Urinary bladder (tissue), 3 donors: ENCODE measurements at regions not wholly inside any gene's neighbourhood (a gene's known extent, or its start where the extent isn't known, plus 50 kb on each side); places are given as distances from the start of the nearest gene placed in this dataset.

Source experiments
- DNase-seq: peaks from one replicate; pipeline ENCODE4 v3.0.0-alpha.2; 2015; ENCODE audit errors: extremely low spot score
- H3K27ac ChIP-seq: one replicate; pipeline ENCODE4 v1.5.1; 2013; ENCODE audit warnings: low read depth, mild to moderate bottlenecking, moderate library complexity
- H3K36me3 ChIP-seq: one replicate; pipeline ENCODE4 v1.6.1; 2013; ENCODE audit warnings: mild to moderate bottlenecking, moderate library complexity; ENCODE audit not compliant: insufficient read depth
- H3K4me1 ChIP-seq: one replicate; pipeline ENCODE4 v1.6.1; 2013; ENCODE audit warnings: mild to moderate bottlenecking, moderate library complexity; ENCODE audit not compliant: insufficient read depth
- H3K4me3 ChIP-seq: one replicate; pipeline ENCODE4 v1.5.1; 2013; ENCODE audit warnings: low read depth, low read length
- WGBS: extraction: QIAGEN DNeasy Blood & Tissue Kit; methylation state at CpG from one replicate; pipeline ENCODE4 v1.1.7; 2013; 5-methylcytosine and 5-hydroxymethylcytosine counted together
- donor health status: healthy with polysubstance abuse.
- donor health status: healthy.

GRCh38 chr13:106660746-106661625 lies 93.0 kb upstream of the ARGLU1 start:
- 89% methylated on average over 6 of the region's 6 CpGs for WGBS

GRCh38 chr13:106657104-106657503 lies 89.2 kb upstream of the ARGLU1 start:
- no peak for DNase-seq
- WGBS, result 45% methylated on average over 3 of the region's 3 CpGs
- Histone ChIP-seq H3K4me1 (no peaks in the 10 kb centered on the region), H3K27ac (no peak overlapping the region), H3K36me3 (no peaks in the 10 kb centered on the region), H3K4me3 (no peak overlapping the region)

More at GRCh38 chr13:106660746-106661625, 93.0 kb upstream of the ARGLU1 start:
- no peak overlapping the region for H3K4me3 ChIP-seq
- H3K27ac ChIP-seq, result no peak overlapping the region
- no peak for DNase-seq
- no peaks in the 10 kb centered on the region for H3K4me1 ChIP-seq
- no peaks in the 10 kb centered on the region for H3K36me3 ChIP-seq

DNA sequence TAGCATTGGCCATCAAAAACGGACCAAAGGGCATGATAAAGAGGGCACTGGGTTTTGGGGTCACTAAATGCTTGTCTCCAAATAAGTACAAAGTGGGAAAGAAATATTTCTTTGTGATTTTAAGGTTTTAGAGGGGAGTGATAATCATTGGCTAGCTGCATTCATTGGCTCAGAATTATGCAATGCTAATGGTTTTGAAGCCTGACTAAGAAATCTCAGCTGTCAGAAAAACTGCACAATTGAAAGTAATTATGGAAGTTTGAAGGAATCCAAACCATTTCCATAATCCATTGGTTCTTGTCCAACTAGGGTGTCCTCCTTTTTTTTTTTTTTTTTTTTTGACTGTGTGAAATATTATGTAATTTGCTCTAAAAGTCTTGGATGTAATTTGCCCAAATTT lies 88.2 kb upstream of the ARGLU1 start:
- WGBS, result 65% methylated on average over 1 of the region's 1 CpG
- no peaks in the 10 kb centered on the region for H3K4me1 ChIP-seq
- no peak overlapping the region for H3K4me3 ChIP-seq
- DNase-seq, result no peak
- no peak overlapping the region for H3K27ac ChIP-seq
- no peaks in the 10 kb centered on the region for H3K36me3 ChIP-seq

GRCh38 chr13:106651442-106651841 lies 83.5 kb upstream of the ARGLU1 start:
- DNase-seq, result no peak
- Histone ChIP-seq H3K27ac (no peak overlapping the region), H3K4me3 (no peak overlapping the region), H3K36me3 (no peaks in the 10 kb centered on the region), H3K4me1 (no peaks in the 10 kb centered on the region)
- WGBS, result 58% methylated on average over 3 of the region's 3 CpGs

GRCh38 chr13:106650690-106651205 lies 82.8 kb upstream of the ARGLU1 start:
- no peak for DNase-seq
- WGBS, result 93% methylated on average over 7 of the region's 7 CpGs
- Histone ChIP-seq H3K4me3 (no peak overlapping the region), H3K4me1 (no peaks in the 10 kb centered on the region), H3K27ac (no peak overlapping the region), H3K36me3 (no peaks in the 10 kb centered on the region)

DNA sequence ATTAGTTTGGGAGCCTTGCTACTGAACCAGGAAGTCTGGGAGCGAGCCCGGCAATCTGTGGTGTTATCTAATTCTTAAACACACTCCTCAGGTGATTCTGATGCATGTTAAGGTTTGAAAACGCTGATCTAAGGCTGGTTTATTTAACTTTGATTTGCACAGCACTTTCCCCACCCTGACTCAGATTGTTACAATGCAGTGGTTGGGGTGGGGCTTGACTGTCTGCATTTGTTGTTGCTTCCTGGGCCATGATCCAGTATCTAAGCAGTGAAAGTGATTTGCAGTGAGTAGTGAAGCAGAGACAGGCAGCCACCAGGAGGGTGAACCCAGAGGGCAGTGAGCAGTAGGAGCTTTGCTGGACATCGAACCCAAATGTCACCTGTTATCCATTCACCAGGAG lies 81.6 kb upstream of the ARGLU1 start:
- no peaks in the 10 kb centered on the region for H3K4me1 ChIP-seq
- no peak for DNase-seq
- H3K27ac ChIP-seq, result no peak overlapping the region
- 68% methylated on average over 4 of the region's 4 CpGs for WGBS
- H3K36me3 ChIP-seq, result no peaks in the 10 kb centered on the region
- H3K4me3 ChIP-seq, result no peak overlapping the region

GRCh38 chr13:106640515-106640914 lies 72.6 kb upstream of the ARGLU1 start:
- WGBS, result 96% methylated on average over 5 of the region's 5 CpGs
- Histone ChIP-seq H3K27ac (no peak overlapping the region), H3K4me3 (no peak overlapping the region), H3K4me1 (no peaks in the 10 kb centered on the region), H3K36me3 (no peaks in the 10 kb centered on the region)
- no peak for DNase-seq

DNA sequence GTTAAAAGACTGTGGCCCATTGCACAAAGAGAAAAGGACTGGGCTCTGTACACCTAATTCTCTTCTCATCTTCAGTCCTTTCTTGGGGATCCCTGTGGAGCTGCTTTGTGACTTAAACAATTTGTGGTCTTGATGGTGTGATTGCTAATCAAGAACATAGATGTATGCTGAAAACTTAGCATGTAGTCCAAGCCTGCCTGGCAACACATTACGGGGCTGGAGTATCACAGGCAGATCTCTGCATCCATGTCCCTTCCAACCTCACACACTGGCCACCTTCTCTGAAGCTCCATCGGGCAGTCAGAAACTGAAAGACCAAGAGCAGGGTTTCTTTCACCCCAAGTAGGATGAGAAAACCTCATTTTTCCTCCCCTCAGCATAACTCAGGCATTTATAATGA lies 69.6 kb upstream of the ARGLU1 start:
- Histone ChIP-seq H3K4me3 (no peak overlapping the region), H3K27ac (no peak overlapping the region), H3K4me1 (no peaks in the 10 kb centered on the region), H3K36me3 (no peaks in the 10 kb centered on the region)
- DNase-seq, result no peak
- WGBS, result 96% methylated on average over 2 of the region's 2 CpGs

- 83% methylated on average over 3 of the region's 3 CpGs for WGBS
Observed at GRCh38 chr13:106636492-106636891, 68.6 kb upstream of the ARGLU1 start.

DNA sequence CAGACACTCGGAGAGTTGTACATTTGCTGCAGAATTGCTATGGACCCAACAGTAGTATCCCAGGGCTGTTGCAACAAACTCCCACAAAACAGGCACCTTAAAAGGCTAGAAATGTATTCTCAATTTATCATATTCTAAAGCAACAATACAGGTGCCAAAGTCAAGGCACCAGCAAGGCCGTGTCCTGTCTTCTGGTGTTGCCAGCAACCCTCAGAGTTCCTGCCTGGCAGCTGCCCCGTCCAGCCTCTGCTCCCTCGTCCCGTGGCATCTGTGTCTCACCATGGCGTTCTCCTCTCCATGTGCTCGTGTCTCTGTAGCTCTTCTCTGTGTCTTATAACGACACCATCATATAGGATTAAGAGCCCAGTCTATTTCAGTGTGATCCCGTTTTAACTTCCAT lies 67.7 kb upstream of the ARGLU1 start:
- Histone ChIP-seq H3K36me3 (no peaks in the 10 kb centered on the region), H3K4me1 (no peaks in the 10 kb centered on the region), H3K4me3 (no peak overlapping the region), H3K27ac (no peak overlapping the region)
- DNase-seq, result no peak
- 93% methylated on average over 9 of the region's 9 CpGs for WGBS

More at GRCh38 chr13:106636492-106636891, 68.6 kb upstream of the ARGLU1 start:
- no peak for DNase-seq
- Histone ChIP-seq H3K4me3 (no peak overlapping the region), H3K27ac (no peak overlapping the region), H3K4me1 (no peaks in the 10 kb centered on the region), H3K36me3 (no peaks in the 10 kb centered on the region)

- H3K27ac ChIP-seq, result no peak overlapping the region
Observed at GRCh38 chr13:106633321-106633720, 65.4 kb upstream of the ARGLU1 start.

DNA sequence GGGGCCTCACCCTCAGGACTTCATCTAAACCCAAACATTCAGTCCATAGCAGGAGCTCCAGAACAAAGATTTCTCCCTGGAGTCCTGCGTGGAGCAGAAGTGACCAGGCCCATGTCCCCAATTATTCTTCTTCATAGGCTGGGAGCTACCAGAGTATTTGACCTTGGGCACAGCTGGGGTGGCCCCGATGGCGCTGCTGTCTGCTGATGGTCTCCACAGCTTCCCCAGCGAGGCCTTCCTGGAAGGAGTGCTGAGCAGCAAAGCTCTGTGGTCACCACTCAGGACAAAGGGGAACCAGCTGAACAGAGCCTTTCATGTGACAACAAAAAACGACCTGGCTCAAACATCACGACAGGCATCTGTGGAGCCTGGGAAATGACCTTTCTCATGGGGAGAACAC lies 62.7 kb upstream of the ARGLU1 start:
- 84% methylated on average over 6 of the region's 6 CpGs for WGBS
- Histone ChIP-seq H3K36me3 (no peaks in the 10 kb centered on the region), H3K27ac (no peak overlapping the region), H3K4me3 (no peak overlapping the region), H3K4me1 (no peaks in the 10 kb centered on the region)
- DNase-seq, result no peak

More at GRCh38 chr13:106633321-106633720, 65.4 kb upstream of the ARGLU1 start:
- WGBS, result 70% methylated on average over 5 of the region's 5 CpGs
- no peak overlapping the region for H3K4me3 ChIP-seq
- no peaks in the 10 kb centered on the region for H3K36me3 ChIP-seq
- DNase-seq, result no peak
- H3K4me1 ChIP-seq, result no peaks in the 10 kb centered on the region

DNA sequence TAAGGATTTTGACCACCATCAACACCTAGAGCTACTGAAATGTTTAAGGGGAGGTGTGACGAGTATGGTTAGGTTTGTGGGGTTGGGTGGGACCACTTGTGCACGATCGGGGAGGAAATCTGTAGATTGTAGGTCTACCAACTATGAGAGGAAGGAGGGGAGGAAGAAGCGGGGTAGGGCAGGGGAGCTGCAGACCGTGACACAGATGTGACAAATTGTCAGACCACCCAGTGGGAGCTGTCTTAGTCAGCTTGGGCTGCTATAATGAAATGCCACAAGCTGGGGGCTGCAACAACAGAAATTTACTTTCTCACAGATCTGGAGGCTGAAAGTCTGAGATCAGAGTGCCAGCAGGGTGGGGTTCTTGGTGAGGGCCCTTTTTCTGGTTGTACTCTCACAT lies 62.2 kb upstream of the ARGLU1 start:
- 84% methylated on average over 5 of the region's 5 CpGs for whole genome bisulfite sequencing

GRCh38 chr13:106628936-106629659 lies 61.2 kb upstream of the ARGLU1 start:
- no peak overlapping the region for H3K4me3 ChIP-seq
- DNase-seq, result no peak
- WGBS, result 54% methylated on average over 2 of the region's 2 CpGs

More for the DNA sequence above, 62.2 kb upstream of the ARGLU1 start:
- Histone ChIP-seq H3K36me3 (no peaks in the 10 kb centered on the region), H3K4me3 (no peak overlapping the region), H3K27ac (no peak overlapping the region), H3K4me1 (no peaks in the 10 kb centered on the region)
- no peak for DNase-seq

More at GRCh38 chr13:106628936-106629659, 61.2 kb upstream of the ARGLU1 start:
- no peaks in the 10 kb centered on the region for H3K36me3 ChIP-seq
- no peaks in the 10 kb centered on the region for H3K4me1 ChIP-seq
- H3K27ac ChIP-seq, result no peak overlapping the region
